Aorta (tissue), 5 donors: ENCODE measurements at regions not wholly inside any gene's neighbourhood (a gene's known extent, or its start where the extent isn't known, plus 50 kb on each side); places are given as distances from the start of the nearest gene placed in this dataset.

Experiments used
- ATAC-seq: fragments of 200-7000 bp; cut with Tn5 transposase; one replicate; pipeline ENCODE4 v1.9.1; 2022; ENCODE audit warnings: moderate library complexity; ENCODE audit not compliant: low FRiP score
- DNase-seq, 2 donors: peaks; one replicate each; pipeline ENCODE4 v3.0.0-alpha.2; 2020
- H3K27ac ChIP-seq, 2 donors: one replicate each; pipeline ENCODE4 v1.5.1; 2013; ENCODE audit warnings: low read length in 2 of 2, mild to moderate bottlenecking in 2 of 2, moderate library complexity in 2 of 2, control low read depth in 1 of 2, inconsistent platforms in 1 of 2, low read depth in 1 of 2
- H3K27me3 ChIP-seq, 2 donors: one replicate each; pipeline ENCODE4 v1.6.1; 2013; ENCODE audit warnings: control low read depth in 1 of 2, low read length in 1 of 2, mild to moderate bottlenecking in 1 of 2, moderate library complexity in 1 of 2; ENCODE audit not compliant: insufficient read depth in 2 of 2, control insufficient read depth in 1 of 2
- H3K36me3 ChIP-seq, 2 donors: one replicate each; pipeline ENCODE4 v1.6.1; 2013; ENCODE audit warnings: control low read depth in 1 of 2, low read length in 1 of 2, mild to moderate bottlenecking in 1 of 2; ENCODE audit not compliant: insufficient read depth in 2 of 2, control insufficient read depth in 1 of 2
- H3K4me1 ChIP-seq, 2 donors: one replicate each; pipeline ENCODE4 v1.6.1; 2013; ENCODE audit warnings: low read length in 2 of 2, control low read depth in 1 of 2, mild to moderate bottlenecking in 1 of 2, moderate library complexity in 1 of 2; ENCODE audit not compliant: insufficient read depth in 2 of 2, control insufficient read depth in 1 of 2
- H3K4me3 ChIP-seq, 2 donors: one replicate each; pipeline ENCODE4 v1.5.1; 2013; ENCODE audit warnings: low read length in 2 of 2, control low read depth in 1 of 2, mild to moderate bottlenecking in 1 of 2
- H3K9me3 ChIP-seq: one replicate; pipeline ENCODE4 v1.6.1; 2013; ENCODE audit warnings: mild to moderate bottlenecking, low read length; ENCODE audit not compliant: control insufficient read depth
- WGBS, 2 donors: extraction: QIAGEN DNeasy Blood & Tissue Kit; methylation state at CpG; one replicate each; pipeline ENCODE4 v1.1.7; 2013; 5-methylcytosine and 5-hydroxymethylcytosine counted together
- intact Hi-C, 2 donors: fragments of 100-400 bp; cut with DNase I; formaldehyde crosslinking; loops; one replicate each; pipeline versions ENCODE4 v1.14.2 to v1.15.0; 2022
- donor health status: healthy with polysubstance abuse.
- donor health status: Bipolar disorder and iron deficiency.
- donor health status: DM: no; HTN: no; CAD: no.
- donor health status: DM: no; HTN: no; CAD: no.
- donor health status: DM: yes; HTN: yes; CAD: no.

DNA sequence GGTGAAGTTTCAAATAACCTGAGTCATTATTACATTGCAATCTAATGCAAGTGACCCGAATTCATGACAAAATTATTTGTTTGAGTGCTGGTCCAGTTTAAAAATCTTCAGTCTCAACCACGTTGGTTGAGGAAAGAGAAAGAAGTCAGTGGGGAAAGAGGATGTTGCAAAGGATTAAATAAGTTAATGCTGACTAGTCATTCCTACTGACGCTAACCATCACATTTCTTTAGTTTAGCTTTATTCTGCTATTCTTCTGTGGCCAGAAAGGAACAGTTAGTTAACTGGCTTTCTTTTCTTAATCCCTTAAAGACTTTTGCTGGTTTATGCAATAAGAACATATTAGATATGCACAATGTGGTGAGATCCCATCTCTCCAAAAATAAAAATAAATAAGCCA, 143.8 kb upstream of the FAM83B start:
- 65 to 76% methylated on average over 3 of the region's 3 CpGs for WGBS, 2 donors
- DNase-seq (no peak), ATAC-seq (no peak)
- H3K27ac ChIP-seq, result no peak overlapping the region
- intact Hi-C loops, result no loop called here
- no peaks in the 10 kb centered on the region for H3K9me3 ChIP-seq
- H3K36me3 ChIP-seq, result no peaks in the 10 kb centered on the region
- H3K4me1 ChIP-seq, result no peaks in the 10 kb centered on the region
- H3K4me3 ChIP-seq, result no peak overlapping the region
- H3K27me3 ChIP-seq, result no peaks in the 10 kb centered on the region

DNA sequence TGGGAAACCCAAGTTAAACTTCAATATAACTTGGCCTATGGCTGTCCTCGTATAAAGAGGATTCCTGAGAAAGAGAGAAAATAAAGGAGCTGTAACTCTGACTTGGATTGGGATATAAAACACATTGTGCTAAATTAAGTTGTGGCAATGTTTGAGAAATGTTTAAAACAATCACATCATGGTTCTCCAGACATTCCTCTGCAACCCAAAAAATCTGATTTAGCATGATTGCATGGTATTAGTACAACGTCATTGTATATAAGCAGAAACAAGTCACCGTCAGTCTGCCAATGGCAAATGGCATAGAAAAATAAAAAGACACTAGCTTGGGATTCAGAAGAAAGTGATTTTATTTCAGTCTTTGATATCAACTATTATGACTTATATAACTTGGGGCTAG, 140.2 kb upstream of the FAM83B start:
- Histone ChIP-seq H3K27ac (no peak overlapping the region), H3K4me1 (no peaks in the 10 kb centered on the region), H3K4me3 (no peak overlapping the region), H3K36me3 (no peaks in the 10 kb centered on the region), H3K27me3 (no peaks in the 10 kb centered on the region), H3K9me3 (no peaks in the 10 kb centered on the region)
- intact Hi-C loops, result no loop called here
- no peak for DNase-seq
- WGBS, 2 donors, result 17% methylated on average over 3 of the region's 3 CpGs
- ATAC-seq, result no peak

DNA sequence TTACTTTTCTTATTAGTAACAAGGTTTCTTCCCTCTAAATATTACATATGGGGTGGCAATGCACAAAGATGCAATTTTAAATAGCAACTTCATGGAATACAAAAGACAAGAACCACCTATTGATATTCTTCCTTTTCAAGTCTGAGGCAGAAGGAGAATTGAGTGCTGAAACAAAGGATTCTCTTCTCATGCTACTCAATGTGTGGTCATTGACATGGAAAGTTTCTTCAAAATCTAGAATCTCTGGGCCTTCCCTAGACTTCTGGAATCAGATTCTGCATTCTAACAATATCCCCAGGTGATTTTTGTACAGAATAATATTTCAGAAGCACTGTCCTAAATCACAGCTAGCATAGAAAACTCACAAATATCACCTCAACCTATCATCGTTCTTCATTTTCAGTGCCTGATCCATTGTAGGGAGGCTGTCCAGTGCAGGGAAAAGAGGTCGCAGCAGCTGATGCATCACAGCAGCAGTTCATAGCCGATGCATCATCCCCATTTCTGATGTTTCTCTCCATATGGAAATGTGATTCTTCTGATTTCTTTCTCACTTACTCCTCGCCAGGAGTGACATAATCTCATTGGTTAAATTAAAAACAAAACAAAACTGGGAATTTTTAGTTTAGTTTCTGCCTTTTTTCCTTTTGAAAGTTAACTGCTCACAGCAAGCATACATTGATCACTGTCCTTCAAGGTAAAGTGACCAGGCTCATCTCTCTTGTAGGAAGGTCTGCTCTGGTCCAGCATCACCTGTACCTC, 139.5 kb upstream of the FAM83B start:
- no peaks in the 10 kb centered on the region for H3K27me3 ChIP-seq
- H3K4me3 ChIP-seq, result no peak overlapping the region
- WGBS, 2 donors, result 94 to 99% methylated on average over 4 of the region's 4 CpGs
- no peaks in the 10 kb centered on the region for H3K9me3 ChIP-seq
- no peak overlapping the region for H3K27ac ChIP-seq
- DNase-seq (no peak), ATAC-seq (no peak)
- intact Hi-C loops, result no loop called here
- H3K4me1 ChIP-seq, result no peaks in the 10 kb centered on the region
- H3K36me3 ChIP-seq, result no peaks in the 10 kb centered on the region

DNA sequence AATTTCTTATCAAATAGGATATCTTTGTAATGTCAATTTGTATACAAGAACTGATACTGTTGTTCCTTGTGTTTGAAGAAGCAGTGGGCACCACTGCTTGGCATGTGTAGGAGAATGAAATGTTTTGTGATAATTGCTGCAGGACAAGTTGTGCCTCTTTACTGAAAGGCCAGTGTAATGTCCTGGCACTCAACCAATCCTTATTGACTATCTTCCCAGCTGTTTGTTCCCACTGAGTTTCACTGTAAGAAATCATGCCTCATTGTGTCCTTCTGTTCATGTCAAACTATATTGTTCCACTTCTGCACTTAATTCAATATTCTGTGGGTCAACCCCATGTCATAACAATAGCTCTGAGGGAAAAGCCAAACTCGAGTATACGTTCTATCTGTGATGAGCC, 136.1 kb upstream of the FAM83B start:
- no peaks in the 10 kb centered on the region for H3K9me3 ChIP-seq
- DNase-seq (no peak), ATAC-seq (no peak)
- H3K27ac ChIP-seq, result no peak overlapping the region
- no peaks in the 10 kb centered on the region for H3K4me1 ChIP-seq
- H3K4me3 ChIP-seq, result no peak overlapping the region
- 79 to 80% methylated on average over 2 of the region's 2 CpGs for WGBS, 2 donors
- intact Hi-C loops, result no loop called here
- no peaks in the 10 kb centered on the region for H3K36me3 ChIP-seq
- H3K27me3 ChIP-seq, result no peaks in the 10 kb centered on the region

DNA sequence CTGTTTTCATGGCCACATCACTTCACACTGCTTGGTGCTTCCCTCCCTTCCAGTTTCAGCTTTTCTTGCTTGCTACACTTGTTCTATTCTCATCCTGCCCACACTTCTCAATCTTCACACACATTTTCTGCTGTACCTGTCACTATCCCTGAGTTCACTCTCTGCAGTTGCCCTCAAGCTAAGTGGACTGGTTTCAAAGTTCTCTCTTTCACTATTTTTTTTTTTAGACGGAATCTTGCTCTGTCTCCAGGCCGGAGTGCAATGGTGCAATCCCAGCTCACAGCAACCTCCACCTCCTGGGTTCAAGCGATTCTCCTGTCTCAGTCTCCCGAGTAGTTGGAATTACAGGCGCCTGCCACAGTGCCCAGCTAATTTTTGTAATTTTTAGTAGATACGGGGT, 130.6 kb upstream of the FAM83B start:
- no peak for ATAC-seq
- H3K9me3 ChIP-seq, result no peaks in the 10 kb centered on the region
- no peaks in the 10 kb centered on the region for H3K27me3 ChIP-seq
- no peak for DNase-seq
- no peak overlapping the region for H3K27ac ChIP-seq
- no peaks in the 10 kb centered on the region for H3K36me3 ChIP-seq
- H3K4me1 ChIP-seq, result no peaks in the 10 kb centered on the region
- intact Hi-C loops, result no loop called here
- 94 to 96% methylated on average over 6 of the region's 6 CpGs for WGBS, 2 donors
- no peak overlapping the region for H3K4me3 ChIP-seq

DNA sequence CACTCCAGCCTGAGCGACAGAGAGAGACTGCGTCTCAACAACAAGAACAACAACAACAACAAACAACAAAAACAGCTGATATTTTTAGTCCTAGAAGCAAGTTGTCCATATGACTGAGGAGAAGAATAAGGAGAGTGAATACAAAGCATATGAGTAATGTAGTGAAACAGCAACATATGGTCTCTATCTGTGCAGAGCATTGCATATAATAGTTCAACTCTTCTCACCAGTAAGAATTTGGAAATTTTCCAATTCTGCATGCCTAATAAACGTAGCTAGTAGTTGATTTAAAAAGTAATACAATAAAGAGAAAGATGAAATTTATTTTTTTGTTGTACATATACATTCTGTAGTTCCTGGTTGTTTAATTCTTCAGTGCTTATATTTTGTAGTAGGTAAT, 129.7 kb upstream of the FAM83B start:
- WGBS, 2 donors, result 69 to 74% methylated on average over 3 of the region's 3 CpGs
- ATAC-seq, result no peak
- H3K27ac ChIP-seq, result no peak overlapping the region
- no peak for DNase-seq
- H3K9me3 ChIP-seq, result no peaks in the 10 kb centered on the region
- H3K36me3 ChIP-seq, result no peaks in the 10 kb centered on the region
- intact Hi-C loops, result no loop called here
- H3K27me3 ChIP-seq, result no peaks in the 10 kb centered on the region
- H3K4me1 ChIP-seq, result no peaks in the 10 kb centered on the region
- H3K4me3 ChIP-seq, result no peak overlapping the region

DNA sequence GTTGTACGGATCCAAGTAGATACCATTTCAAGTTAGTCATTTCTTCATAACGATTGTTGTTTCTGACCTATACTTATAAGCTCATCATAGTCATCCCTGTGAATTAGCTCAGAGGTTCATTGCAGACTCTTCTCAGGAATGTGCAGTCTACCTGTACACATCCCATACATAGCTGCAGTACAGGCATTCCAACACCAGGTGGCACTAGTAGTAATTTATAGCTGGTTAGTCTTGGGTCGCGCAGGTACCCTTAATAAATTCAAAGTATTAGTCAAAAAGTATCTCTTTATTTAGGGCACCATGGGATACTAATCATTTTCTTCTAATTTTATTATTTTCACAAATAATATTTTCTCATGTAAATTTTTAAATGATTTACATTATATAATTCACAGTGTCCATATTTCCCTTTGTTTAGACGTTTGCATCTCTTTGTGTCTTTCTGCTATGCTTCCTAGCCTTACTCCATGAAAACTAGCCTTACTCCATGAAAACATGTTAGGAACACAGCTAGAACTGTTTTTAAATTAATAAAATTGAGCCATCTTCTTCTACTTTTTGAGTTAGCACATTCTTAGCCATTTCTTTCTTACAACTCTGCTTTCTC, 128.6 kb upstream of the FAM83B start:
- intact Hi-C loops, result no loop called here
- no peak overlapping the region for H3K27ac ChIP-seq
- H3K4me1 ChIP-seq, result no peaks in the 10 kb centered on the region
- no peak for DNase-seq
- 46 to 57% methylated on average over 5 of the region's 5 CpGs for WGBS, 2 donors
- ATAC-seq, result no peak
- no peaks in the 10 kb centered on the region for H3K36me3 ChIP-seq
- H3K27me3 ChIP-seq, result no peaks in the 10 kb centered on the region
- H3K4me3 ChIP-seq, result no peak overlapping the region
- no peaks in the 10 kb centered on the region for H3K9me3 ChIP-seq

DNA sequence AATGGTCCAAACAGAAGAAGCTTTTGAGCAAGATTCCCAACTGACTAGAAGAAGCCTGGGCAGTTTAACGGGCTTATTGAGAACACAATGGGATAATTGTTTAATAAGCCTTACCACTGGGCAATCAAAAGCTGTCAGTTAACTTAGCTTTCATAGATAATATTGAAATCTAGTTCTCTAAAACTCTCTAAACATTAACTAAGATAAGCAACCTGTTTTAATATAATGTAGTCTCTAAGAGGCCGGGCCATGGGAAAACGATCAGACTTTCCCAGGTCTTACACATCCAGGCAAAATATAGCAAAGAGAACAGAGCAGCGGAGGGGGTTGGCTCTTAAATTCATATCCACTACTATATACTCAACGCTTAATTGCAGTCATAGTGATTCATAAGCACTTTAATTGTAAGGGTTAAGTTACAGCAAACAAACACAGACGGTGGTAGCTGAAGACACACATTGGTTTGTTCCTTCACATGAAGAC, 128.0 kb upstream of the FAM83B start:
- no peaks in the 10 kb centered on the region for H3K9me3 ChIP-seq
- no peak overlapping the region for H3K4me3 ChIP-seq
- ATAC-seq (no peak), DNase-seq (no peak)
- H3K27ac ChIP-seq, result no peak overlapping the region
- no peaks in the 10 kb centered on the region for H3K36me3 ChIP-seq
- WGBS, 2 donors, result 83 to 85% methylated on average over 6 of the region's 6 CpGs
- H3K27me3 ChIP-seq, result no peaks in the 10 kb centered on the region
- no peaks in the 10 kb centered on the region for H3K4me1 ChIP-seq
- intact Hi-C loops, result no loop called here

DNA sequence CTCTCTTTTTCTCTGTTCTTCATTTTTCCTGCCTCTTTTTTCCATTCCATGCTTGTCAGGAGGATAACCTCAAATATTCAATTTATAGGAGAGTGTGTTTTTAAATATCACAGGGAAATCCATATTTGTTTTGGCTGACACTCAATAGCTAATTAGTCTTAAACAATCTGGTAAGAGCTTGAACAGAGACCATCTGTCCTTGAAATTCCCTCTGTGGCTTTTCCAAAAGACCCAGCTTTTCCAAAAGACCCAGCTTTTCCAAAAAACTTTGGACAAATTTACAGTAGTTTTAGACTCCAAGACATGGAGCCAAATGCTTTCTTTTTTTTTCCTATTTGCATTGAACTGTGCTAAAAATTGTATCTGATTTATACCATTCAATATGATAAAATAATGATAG, 127.4 kb upstream of the FAM83B start:
- H3K9me3 ChIP-seq, result no peaks in the 10 kb centered on the region
- intact Hi-C loops, result no loop called here
- no peaks in the 10 kb centered on the region for H3K27me3 ChIP-seq
- no peaks in the 10 kb centered on the region for H3K36me3 ChIP-seq
- H3K4me3 ChIP-seq, result no peak overlapping the region
- H3K27ac ChIP-seq, result no peak overlapping the region
- no peaks in the 10 kb centered on the region for H3K4me1 ChIP-seq
- ATAC-seq (no peak), DNase-seq (no peak)
